ENCODE measurements at regions not wholly inside any gene's neighbourhood (a gene's known extent, or its start where the extent isn't known, plus 50 kb on each side); places are given as distances from the start of the nearest gene placed in this dataset.

DNA sequence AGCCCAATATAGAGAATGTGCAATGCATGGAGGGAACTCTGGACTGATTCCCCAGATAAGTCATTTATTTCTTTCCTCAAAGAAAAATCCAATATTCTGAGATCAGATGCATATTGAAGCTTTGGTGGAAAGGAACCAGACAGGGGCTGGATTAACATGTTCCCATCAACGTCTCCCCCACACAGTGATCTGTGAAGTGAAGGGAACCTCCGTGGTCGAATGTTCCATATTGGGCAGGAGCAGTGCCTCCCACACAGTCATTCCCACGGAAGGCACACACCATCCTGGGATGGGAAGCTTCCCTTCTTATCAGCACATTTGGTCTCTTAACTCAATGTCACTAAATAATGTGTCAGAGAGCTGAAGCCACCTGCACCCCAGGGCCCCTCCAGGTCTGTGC lies 247.1 kb downstream of the BCL11B start:
- TF ChIP-seq CTCF (IDR thresholded peaks at IDR 0.05): no peak
- TF ChIP-seq POLR2A (IDR thresholded peaks at IDR 0.05): no peak
